IMR-90 (cell line): ENCODE measurements at regions not wholly inside any gene's neighbourhood (a gene's known extent, or its start where the extent isn't known, plus 50 kb on each side); places are given as distances from the start of the nearest gene placed in this dataset.

Source experiments
- ATAC-seq: fragments of 200-7000 bp; cut with Tn5 transposase; 2 replicates; pipeline ENCODE4 v1.9.1; 2020; ENCODE audit warnings: low read depth, mild to moderate bottlenecking, moderate library complexity
- BruUV-seq: library from RNA; stranded (reverse); fragments of 400-500 nt; replicated peaks from 2 replicates; lab custom pipeline; 2021; lab: Mats Ljungman, UMichigan
- CTCF ChIA-PET: fragments of 300-600 bp; formaldehyde crosslinking; extraction: SDS; loops from one replicate; lab custom pipeline; 2021; ENCODE audit warnings: antibody characterized with exemption; lab: Yijun Ruan, JAX
- POLR2A ChIA-PET: fragments of 300-600 bp; sonication (Branson Sonifier 250); formaldehyde crosslinking; loops from one replicate; lab custom pipeline; 2022; ENCODE audit warnings: antibody characterized with exemption; ENCODE audit not compliant: unreplicated experiment; lab: Charles Lee
- DNase-seq: peaks from one replicate; pipeline ENCODE4 v3.0.0; 2013
- H2AFZ ChIP-seq: replicated peaks from 2 replicates; pipeline ENCODE3; 2013; ENCODE audit warnings: low read length, mild to moderate bottlenecking; ENCODE audit not compliant: poor library complexity
- H2AK5ac ChIP-seq: 2 replicates; pipeline ENCODE4 v1.6.1; 2013; ENCODE audit warnings: low read depth, low read length, inconsistent platforms
- H2AK9ac ChIP-seq: replicated peaks from 2 replicates; pipeline ENCODE3; 2013; ENCODE audit warnings: mild to moderate bottlenecking, low read depth, low read length, moderate library complexity; ENCODE audit not compliant: poor library complexity
- H2BK120ac ChIP-seq: 2 replicates; pipeline ENCODE4 v1.6.1; 2013; ENCODE audit warnings: low read depth, low read length, inconsistent platforms
- H2BK15ac ChIP-seq: 3 replicates; pipeline ENCODE4 v1.6.1; 2013; ENCODE audit warnings: low read depth, low read length, inconsistent platforms
- H2BK20ac ChIP-seq: 2 replicates; pipeline ENCODE4 v1.6.1; 2013; ENCODE audit warnings: low read depth, mild to moderate bottlenecking, inconsistent platforms, low read length, moderate library complexity
- H2BK5ac ChIP-seq: 2 replicates; pipeline ENCODE4 v1.6.1; 2013; ENCODE audit warnings: mild to moderate bottlenecking, low read depth, low read length, inconsistent platforms; ENCODE audit not compliant: poor library complexity, severe bottlenecking
- H3K14ac ChIP-seq: replicated peaks from 2 replicates; pipeline ENCODE4 v1.6.1; 2013; ENCODE audit warnings: low read depth, low read length, inconsistent platforms
- H3K18ac ChIP-seq: 2 replicates; pipeline ENCODE4 v1.6.1; 2013; ENCODE audit warnings: low read depth, low read length, control low read depth
- H3K23ac ChIP-seq: 2 replicates; pipeline ENCODE4 v1.6.1; 2013; ENCODE audit warnings: low read depth, low read length, inconsistent platforms
- H3K27ac ChIP-seq: 2 replicates; pipeline ENCODE4 v1.5.1; 2013; ENCODE audit warnings: mild to moderate bottlenecking, control low read depth, low read length; ENCODE audit not compliant: insufficient read depth
- H3K27me3 ChIP-seq: 2 replicates; pipeline ENCODE4 v1.6.1; 2013; ENCODE audit warnings: low read length; ENCODE audit not compliant: control insufficient read depth, insufficient read depth
- H3K36me3 ChIP-seq: 2 replicates; pipeline ENCODE4 v1.6.1; 2013; ENCODE audit warnings: low read length, mixed read lengths; ENCODE audit not compliant: control insufficient read depth, insufficient read depth
- H3K4ac ChIP-seq: 2 replicates; pipeline ENCODE4 v1.6.1; 2013; ENCODE audit warnings: low read depth, low read length, inconsistent platforms
- H3K4me1 ChIP-seq: 2 replicates; pipeline ENCODE4 v1.6.1; 2013; ENCODE audit warnings: low read length, mixed read lengths; ENCODE audit not compliant: control insufficient read depth, insufficient read depth
- H3K4me2 ChIP-seq: 2 replicates; pipeline ENCODE4 v1.6.1; 2013; ENCODE audit warnings: low read depth, mild to moderate bottlenecking, control low read depth, low read length, moderate library complexity
- H3K4me3 ChIP-seq: 2 replicates; pipeline ENCODE4 v1.5.1; 2013; ENCODE audit warnings: low read depth, mild to moderate bottlenecking, control low read depth, low read length, moderate library complexity; ENCODE audit not compliant: insufficient read depth
- H3K56ac ChIP-seq: 2 replicates; pipeline ENCODE4 v1.6.1; 2013; ENCODE audit warnings: low read length, inconsistent platforms; ENCODE audit not compliant: insufficient read depth; ENCODE audit errors: extremely low read depth
- H3K79me1 ChIP-seq, 2 experiments: 2 replicates each; pipeline ENCODE4 v1.6.1; 2013; ENCODE audit warnings: low read length in 2 of 2, inconsistent platforms in 1 of 2, low read depth in 1 of 2
- H3K9ac ChIP-seq: 2 replicates; pipeline ENCODE4 v1.6.1; 2013; ENCODE audit warnings: low read depth, low read length, control low read depth
- H3K9me1 ChIP-seq: 2 replicates; pipeline ENCODE4 v1.6.1; 2013; ENCODE audit warnings: low read length, inconsistent platforms; ENCODE audit not compliant: insufficient read depth
- H3K9me3 ChIP-seq: 2 replicates; pipeline ENCODE4 v1.6.1; 2013; ENCODE audit warnings: low read length; ENCODE audit not compliant: control insufficient read depth, insufficient read depth
- H4K20me1 ChIP-seq: 2 replicates; pipeline ENCODE4 v1.6.1; 2013; ENCODE audit warnings: low read length, inconsistent platforms; ENCODE audit not compliant: insufficient read depth
- H4K5ac ChIP-seq: 2 replicates; pipeline ENCODE4 v1.6.1; 2013; ENCODE audit warnings: mild to moderate bottlenecking, low read depth, low read length, control low read depth
- H4K8ac ChIP-seq, 2 experiments: 2 replicates each; pipeline ENCODE4 v1.6.1; 2013; ENCODE audit warnings: low read depth in 2 of 2, low read length in 2 of 2, control low read depth in 1 of 2, inconsistent platforms in 1 of 2
- H4K91ac ChIP-seq: 2 replicates; pipeline ENCODE4 v1.6.1; 2013; ENCODE audit warnings: low read depth, low read length, inconsistent platforms; ENCODE audit not compliant: insufficient read depth
- BHLHE40 ChIP-seq: fragments of 150-350 bp; IDR thresholded peaks from 2 replicates; pipeline ENCODE4 v1.6.1; 2016; ENCODE audit warnings: mild to moderate bottlenecking, low read depth, low read length
- CEBPB ChIP-seq: IDR thresholded peaks from 2 replicates; pipeline ENCODE4 v1.6.1; 2012; ENCODE audit warnings: low read depth, low read length, improper control_type of control experiment
- CHD1 ChIP-seq: IDR thresholded peaks from 2 replicates; pipeline ENCODE4 v1.6.1; 2012; ENCODE audit warnings: low read depth, low read length, improper control_type of control experiment
- ELK1 ChIP-seq: fragments of 150-350 bp; IDR thresholded peaks from 2 replicates; pipeline ENCODE4 v1.6.1; 2016; ENCODE audit warnings: low read depth, mild to moderate bottlenecking, low read length, moderate library complexity, borderline replicate concordance
- FOS ChIP-seq: fragments of 150-350 bp; IDR thresholded peaks from 2 replicates; pipeline ENCODE4 v1.6.1; 2016; ENCODE audit warnings: low read depth, low read length
- MAFK ChIP-seq: IDR thresholded peaks from 2 replicates; pipeline ENCODE4 v1.6.1; 2012; ENCODE audit warnings: low read depth, low read length, improper control_type of control experiment
- MAZ ChIP-seq: IDR thresholded peaks from 2 replicates; pipeline ENCODE4 v1.6.1; 2012; ENCODE audit warnings: low read depth, mild to moderate bottlenecking, low read length, improper control_type of control experiment, moderate library complexity, borderline replicate concordance
- MXI1 ChIP-seq: IDR thresholded peaks from 2 replicates; pipeline ENCODE4 v1.6.1; 2012; ENCODE audit warnings: low read depth, mild to moderate bottlenecking, low read length, moderate library complexity, borderline replicate concordance
- NFE2L2 ChIP-seq: fragments of 150-350 bp; IDR thresholded peaks from 2 replicates; pipeline ENCODE4 v1.6.1; 2016; ENCODE audit warnings: low read depth, mild to moderate bottlenecking, low read length
- POLR2A ChIP-seq: IDR thresholded peaks from 2 replicates; pipeline ENCODE4 v1.6.1; 2012; ENCODE audit warnings: mild to moderate bottlenecking, low read depth, low read length
- RAD21 ChIP-seq: IDR thresholded peaks from 2 replicates; pipeline ENCODE4 v1.6.1; 2012; ENCODE audit warnings: low read length, improper control_type of control experiment
- RCOR1 ChIP-seq: IDR thresholded peaks from 2 replicates; pipeline ENCODE4 v1.6.1; 2012; ENCODE audit warnings: mild to moderate bottlenecking, low read length, improper control_type of control experiment; ENCODE audit not compliant: insufficient replicate concordance
- RFX5 ChIP-seq: IDR thresholded peaks from 2 replicates; pipeline ENCODE4 v1.8.0; 2012; ENCODE audit warnings: low read depth, mild to moderate bottlenecking, low read length, moderate library complexity
- SMC3 ChIP-seq: fragments of 150-350 bp; IDR thresholded peaks from 2 replicates; pipeline ENCODE4 v1.6.1; 2016; ENCODE audit warnings: low read depth, mild to moderate bottlenecking, antibody characterized with exemption, low read length, moderate library complexity
- USF2 ChIP-seq: fragments of 150-350 bp; IDR thresholded peaks from 2 replicates; pipeline ENCODE4 v1.6.1; 2017; ENCODE audit warnings: mild to moderate bottlenecking, antibody characterized with exemption, low read length, low read depth
- WGBS, 2 experiments: methylation state at CpG; one replicate each; pipeline versions ENCODE4 v1.1.5 to v1.1.7; 2013; ENCODE audit warnings: missing lambda C conversion rate in 2 of 2; ENCODE audit not compliant: insufficient read length in 1 of 2; ENCODE audit errors: extremely low coverage in 2 of 2; 5-methylcytosine and 5-hydroxymethylcytosine counted together
- dilution Hi-C: fragments of 300-500 bp; cut with HindIII; formaldehyde crosslinking; loops from one replicate; pipeline ENCODE4 v1.14.3; 2018; ENCODE audit warnings: low sequenced_read_pairs; ENCODE audit not compliant: unreplicated experiment
- in situ Hi-C: fragments of 300-500 bp; cut with MboI; formaldehyde crosslinking; loops from 3 replicates; pipeline ENCODE4 v1.14.3; 2019; ENCODE audit warnings: low sequenced_read_pairs, inconsistent platforms, mixed read lengths
- intact Hi-C: fragments of 100-400 bp; cut with micrococcal nuclease; formaldehyde crosslinking; loops from 2 replicates; pipeline ENCODE4 v1.10.0; 2022
- TF ChIP-seq, protein P1 (sequence below): conservative IDR thresholded peaks from 2 replicates; pipeline ENCODE4 v1.5.1; 2012; ENCODE audit warnings: mild to moderate bottlenecking, low read depth, low read length, improper control_type of control experiment

- CTCF ChIA-PET: no interaction called here
- Histone ChIP-seq H3K4me2 (no peak overlapping the region), H3K79me1 (no peaks in the 10 kb centered on the region), H2BK120ac (no peak overlapping the region), H2BK15ac (no peak overlapping the region), H3K18ac (no peak overlapping the region), H3K23ac (no peak overlapping the region), H3K9me1 (no peaks in the 10 kb centered on the region), H3K4me3 (no peak overlapping the region), H3K4ac (no peak overlapping the region), H2AFZ (no peak overlapping the region), H3K56ac (no peak overlapping the region), H3K14ac (no peak overlapping the region), H3K36me3 (no peaks in the 10 kb centered on the region), H2BK20ac (no peak overlapping the region), H4K91ac (no peak overlapping the region), H3K27me3 (no peaks in the 10 kb centered on the region; the same call in 1 of the 2 replicates), H2BK5ac (no peak overlapping the region), H3K27ac (no peak overlapping the region), H3K4me1 (no peaks in the 10 kb centered on the region), H3K9me3 (no peaks in the 10 kb centered on the region), H3K9ac (no peak overlapping the region), H4K20me1 (no peaks in the 10 kb centered on the region), H2AK9ac (no peak overlapping the region), H4K5ac (no peak overlapping the region), H2AK5ac (no peak overlapping the region), H4K8ac (no peak overlapping the region)
- BruUV-seq: no TSS peak
- DNase-seq: no peak
- TF ChIP-seq BHLHE40 (no peak), RAD21 (no peak), SMC3 (no peak), CEBPB (no peak), FOS (no peak), NFE2L2 (no peak), MAFK (no peak), USF2 (no peak), ELK1 (no peak), CHD1 (no peak), MXI1 (no peak), POLR2A (no peak), RFX5 (no peak), MAZ (no peak), RCOR1 (no peak)
- TF ChIP-seq, protein P1, sequence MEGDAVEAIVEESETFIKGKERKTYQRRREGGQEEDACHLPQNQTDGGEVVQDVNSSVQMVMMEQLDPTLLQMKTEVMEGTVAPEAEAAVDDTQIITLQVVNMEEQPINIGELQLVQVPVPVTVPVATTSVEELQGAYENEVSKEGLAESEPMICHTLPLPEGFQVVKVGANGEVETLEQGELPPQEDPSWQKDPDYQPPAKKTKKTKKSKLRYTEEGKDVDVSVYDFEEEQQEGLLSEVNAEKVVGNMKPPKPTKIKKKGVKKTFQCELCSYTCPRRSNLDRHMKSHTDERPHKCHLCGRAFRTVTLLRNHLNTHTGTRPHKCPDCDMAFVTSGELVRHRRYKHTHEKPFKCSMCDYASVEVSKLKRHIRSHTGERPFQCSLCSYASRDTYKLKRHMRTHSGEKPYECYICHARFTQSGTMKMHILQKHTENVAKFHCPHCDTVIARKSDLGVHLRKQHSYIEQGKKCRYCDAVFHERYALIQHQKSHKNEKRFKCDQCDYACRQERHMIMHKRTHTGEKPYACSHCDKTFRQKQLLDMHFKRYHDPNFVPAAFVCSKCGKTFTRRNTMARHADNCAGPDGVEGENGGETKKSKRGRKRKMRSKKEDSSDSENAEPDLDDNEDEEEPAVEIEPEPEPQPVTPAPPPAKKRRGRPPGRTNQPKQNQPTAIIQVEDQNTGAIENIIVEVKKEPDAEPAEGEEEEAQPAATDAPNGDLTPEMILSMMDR: no peak
- ATAC-seq: no peak
- intact Hi-C loops: no loop called here
- in situ Hi-C loops: no loop called here
- 80% methylated on average over 1 of the region's 18 CpGs; no CpG with 5 or more reads in 1 of the 2 experiments for WGBS, 2 experiments
- dilution Hi-C loops: no loop called here
- POLR2A ChIA-PET: no interaction called here
Measured at GRCh38 chr5:2013301-2014057, 130.8 kb upstream of the IRX4 start.
